HG02642 (cell line): ENCODE measurements at regions not wholly inside any gene's neighbourhood (a gene's known extent, or its start where the extent isn't known, plus 50 kb on each side); places are given as distances from the start of the nearest gene placed in this dataset.

ENCODE experiments used
- ATAC-seq: cut with Tn5 transposase; IDR thresholded peaks from one replicate; pipeline ENCODE4 v1.9.1; 2021; ENCODE audit warnings: mild to moderate bottlenecking; ENCODE audit not compliant: unreplicated experiment, poor library complexity

DNA sequence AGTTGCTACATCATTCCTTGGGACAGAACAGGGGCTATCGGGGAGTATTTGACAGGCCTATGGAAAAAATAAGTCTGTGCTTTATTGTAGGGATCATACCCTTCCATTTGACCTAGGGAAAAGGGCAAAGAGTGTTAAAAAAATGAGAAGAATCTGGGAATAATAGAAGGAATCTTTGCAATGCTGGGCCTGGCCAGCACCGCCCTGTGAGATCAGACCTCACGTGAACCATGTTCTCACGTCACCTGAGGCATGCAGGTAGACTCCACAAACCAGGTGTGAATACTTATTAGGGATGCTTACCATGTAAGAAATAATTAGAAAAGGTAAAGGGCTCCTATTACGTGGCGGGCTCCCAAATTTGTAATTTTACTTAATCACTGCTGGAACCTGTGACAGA is 177.5 kb upstream of the GATA6 start:
- no peak for ATAC-seq

DNA sequence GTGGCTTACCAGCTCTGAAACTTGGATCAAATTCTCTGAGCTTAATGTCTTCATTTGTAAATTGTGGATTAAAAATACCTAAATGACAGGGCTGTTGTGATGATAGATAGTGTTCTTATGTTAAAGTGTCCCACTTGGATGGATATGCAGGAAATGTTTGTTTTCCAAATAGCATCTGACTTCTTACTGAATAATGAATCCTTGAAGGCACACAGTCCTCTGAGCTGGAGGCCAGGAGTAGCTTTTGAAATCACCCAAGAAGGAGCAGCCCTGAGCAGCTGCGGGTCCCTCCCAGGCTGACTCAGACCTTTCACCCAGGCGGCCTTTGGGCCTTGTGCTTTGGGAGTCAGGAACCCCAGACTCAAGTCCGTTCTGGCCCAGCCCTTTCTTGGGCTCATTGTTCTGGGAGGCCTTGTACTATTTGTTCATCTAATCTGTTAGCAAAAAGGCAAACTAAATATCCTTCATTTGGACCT is 173.0 kb upstream of the GATA6 start:
- ATAC-seq, result no peak

GRCh38 chr18:21997207-21998143 is 171.9 kb upstream of the GATA6 start:
- peak; percentile 69 for ATAC-seq

GRCh38 chr18:21998486-21998885 is 170.9 kb upstream of the GATA6 start:
- no peak for ATAC-seq

- ATAC-seq, result no peak
Observed at GRCh38 chr18:22001912-22002487, 167.4 kb upstream of the GATA6 start.

DNA sequence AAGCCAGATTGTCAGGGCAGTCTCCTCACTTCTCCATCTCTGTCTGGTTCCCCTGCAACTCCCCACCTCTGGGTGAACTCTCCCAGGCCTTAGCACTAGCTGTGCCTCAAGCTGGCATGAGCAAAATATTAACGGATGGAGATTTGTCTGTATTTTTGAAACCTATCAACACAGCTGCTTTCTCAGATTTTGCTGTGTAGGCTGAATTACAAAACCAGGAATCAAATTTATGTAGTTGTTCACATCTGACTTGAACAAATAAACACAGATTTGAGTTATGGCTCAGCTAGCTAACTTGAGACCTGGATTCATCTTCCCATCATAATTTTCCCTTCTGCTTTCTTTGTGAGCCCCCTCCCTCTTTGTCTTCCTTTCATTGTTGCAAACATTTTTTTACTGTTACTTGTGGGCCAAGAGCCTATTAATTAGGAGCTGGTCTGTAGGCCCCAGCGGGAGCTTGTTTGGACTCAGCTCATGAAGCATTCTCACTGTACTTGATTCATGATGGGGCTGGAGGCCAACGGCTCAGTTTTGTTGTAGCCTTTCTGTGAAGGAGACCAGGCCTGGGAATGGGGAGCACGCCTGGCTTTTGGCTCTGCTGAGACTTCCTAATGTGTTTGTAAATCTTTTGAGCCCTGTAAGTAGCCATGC is 164.1 kb upstream of the GATA6 start:
- ATAC-seq, result no peak

- ATAC-seq, result no peak
Observed at GRCh38 chr18:22006458-22006857, 162.9 kb upstream of the GATA6 start.

DNA sequence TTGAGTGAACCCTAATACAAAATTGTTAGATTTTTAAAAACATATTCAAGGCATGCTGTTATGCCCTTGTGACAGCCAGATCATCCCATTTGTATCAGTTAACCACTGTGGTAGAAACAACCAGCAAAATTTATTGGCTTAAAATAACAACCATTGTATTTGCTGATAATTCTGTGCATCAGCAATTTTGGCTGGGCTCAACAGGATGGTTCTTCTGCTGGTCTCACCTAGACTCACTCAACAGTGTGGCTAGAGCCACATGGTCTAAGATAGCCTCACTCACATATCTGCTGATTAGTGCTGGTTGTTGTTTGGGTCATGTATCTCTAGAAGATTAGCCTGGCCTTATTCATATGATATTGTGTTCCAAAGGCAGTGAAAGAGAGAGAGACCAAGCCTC is 160.1 kb upstream of the GATA6 start:
- no peak for ATAC-seq

DNA sequence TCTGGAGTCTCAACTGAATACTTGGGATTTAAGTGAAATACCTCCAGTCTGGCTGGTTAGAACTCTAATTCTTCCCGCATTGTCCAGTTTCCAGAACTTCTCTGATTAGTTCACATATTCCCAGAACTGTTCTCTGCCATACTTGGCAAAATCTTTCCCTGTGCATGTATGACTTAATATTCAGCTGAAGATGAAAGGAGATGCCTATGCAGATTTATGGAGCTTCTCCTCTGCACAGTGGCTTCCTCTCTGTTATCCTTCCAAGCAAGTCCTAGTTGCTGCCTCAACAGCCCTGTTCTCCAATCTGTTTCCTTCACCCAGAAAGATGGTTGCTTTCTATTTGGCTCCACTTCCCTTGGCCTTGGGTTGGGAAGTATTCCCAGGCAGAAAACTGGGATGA is 155.4 kb upstream of the GATA6 start:
- no peak for ATAC-seq

GRCh38 chr18:22015156-22015555 is 154.2 kb upstream of the GATA6 start:
- ATAC-seq, result no peak

GRCh38 chr18:22018366-22018765 is 151.0 kb upstream of the GATA6 start:
- no peak for ATAC-seq

- ATAC-seq, result no peak
Observed at GRCh38 chr18:22019193-22019592, 150.2 kb upstream of the GATA6 start.

- ATAC-seq, result no peak
Observed at GRCh38 chr18:22020127-22020866, 149.1 kb upstream of the GATA6 start.

DNA sequence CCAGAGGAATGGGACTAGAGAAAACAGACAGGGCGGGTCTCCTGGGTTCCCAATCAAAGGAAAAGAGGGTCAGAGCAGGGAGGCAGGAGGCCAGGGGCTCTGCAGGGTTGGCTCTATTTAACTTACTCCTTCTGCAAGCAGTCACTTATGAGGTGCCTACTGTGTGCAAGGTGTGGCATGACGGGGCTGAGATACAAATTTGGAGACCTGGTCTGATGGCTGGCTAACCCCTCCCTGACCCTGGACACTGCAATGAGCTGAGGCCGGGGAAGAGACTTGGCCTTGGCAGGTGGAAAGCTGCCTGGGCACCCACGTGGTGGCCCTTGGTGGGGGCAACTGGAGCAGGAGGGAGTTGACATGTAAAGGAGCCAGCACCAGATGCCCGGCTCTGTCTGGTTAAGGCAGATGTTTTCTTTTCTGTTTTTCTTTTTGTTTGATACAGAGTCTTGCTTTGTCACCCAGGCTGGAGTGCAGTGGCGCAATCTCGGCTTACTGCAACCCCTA is 148.5 kb upstream of the GATA6 start:
- no peak for ATAC-seq

DNA sequence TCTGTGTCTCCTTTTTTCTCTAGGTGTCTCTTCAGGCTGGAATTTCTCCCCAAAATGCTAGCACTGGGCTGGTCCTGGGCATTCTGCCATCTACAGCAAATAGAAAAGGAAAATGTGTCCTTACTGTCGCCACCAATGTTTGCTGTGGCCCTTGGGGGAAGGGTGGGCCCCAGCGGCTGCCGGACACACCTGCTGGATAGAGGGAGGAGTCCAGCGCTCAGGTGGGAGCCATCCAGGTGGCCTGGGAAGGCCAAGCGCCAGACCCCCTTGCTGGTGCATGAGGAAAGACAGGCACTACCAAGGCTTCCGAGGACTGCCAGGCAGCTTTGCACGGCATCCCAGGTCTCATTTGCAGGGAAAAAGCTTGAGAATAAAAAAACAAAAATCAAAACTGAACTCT is 147.7 kb upstream of the GATA6 start:
- no peak for ATAC-seq

DNA sequence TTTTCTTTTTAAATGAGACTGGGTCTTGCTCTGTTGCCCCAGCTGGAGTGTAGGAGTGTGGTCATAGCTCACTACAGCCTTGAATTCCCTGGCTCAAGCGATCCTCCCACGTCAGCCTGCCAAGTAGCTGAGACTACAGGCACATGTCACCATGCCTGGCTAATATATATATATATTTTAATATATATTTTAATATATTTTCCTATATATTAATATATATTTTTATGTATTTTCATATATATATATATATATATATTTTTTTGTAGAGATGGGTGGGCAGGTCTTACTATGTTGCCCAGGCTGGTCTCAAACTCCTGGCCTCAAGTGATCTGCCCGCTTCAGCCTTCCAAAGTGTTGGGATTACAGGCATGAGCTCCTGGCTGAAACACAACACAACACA is 144.5 kb upstream of the GATA6 start:
- ATAC-seq, result no peak

DNA sequence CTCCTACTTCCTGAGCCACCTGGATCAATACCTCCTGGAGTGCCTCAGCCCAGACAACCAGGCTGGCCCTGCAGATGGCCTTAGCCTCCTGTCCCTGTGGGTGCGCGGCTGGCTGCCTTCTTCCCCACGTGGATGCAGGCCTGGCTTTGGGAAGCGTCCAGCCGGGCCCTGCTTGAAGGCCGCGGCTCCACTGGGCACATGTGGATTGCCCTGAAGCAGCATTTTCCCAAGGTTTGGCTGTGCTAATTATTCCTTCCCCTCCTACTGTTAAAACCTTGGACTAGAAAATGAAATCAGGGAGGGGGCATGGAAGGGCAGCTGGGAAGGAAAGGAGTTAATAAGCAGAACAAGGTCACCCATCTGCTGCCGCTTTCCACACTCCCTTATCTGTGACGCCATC is 143.0 kb upstream of the GATA6 start:
- no peak for ATAC-seq

DNA sequence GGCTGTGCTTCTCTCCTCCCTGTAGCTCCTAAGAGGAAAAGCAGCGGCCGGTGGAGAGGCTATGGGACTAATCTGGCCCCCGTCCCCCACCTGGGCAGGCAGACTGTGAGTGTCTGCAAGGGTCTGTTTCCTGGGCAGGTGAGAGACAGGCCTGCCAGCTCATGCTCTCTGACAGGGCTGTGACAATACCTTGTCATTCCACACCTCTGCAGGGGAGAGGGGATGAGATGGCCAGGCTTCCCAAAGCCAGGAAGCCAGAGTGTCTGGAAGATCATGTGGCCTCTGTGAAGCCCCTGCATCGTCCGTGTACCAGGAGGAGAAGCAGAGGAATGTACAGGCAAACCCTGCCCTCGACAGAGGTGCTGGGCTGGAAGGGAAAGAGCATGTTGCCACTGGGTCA is 142.5 kb upstream of the GATA6 start:
- no peak for ATAC-seq

DNA sequence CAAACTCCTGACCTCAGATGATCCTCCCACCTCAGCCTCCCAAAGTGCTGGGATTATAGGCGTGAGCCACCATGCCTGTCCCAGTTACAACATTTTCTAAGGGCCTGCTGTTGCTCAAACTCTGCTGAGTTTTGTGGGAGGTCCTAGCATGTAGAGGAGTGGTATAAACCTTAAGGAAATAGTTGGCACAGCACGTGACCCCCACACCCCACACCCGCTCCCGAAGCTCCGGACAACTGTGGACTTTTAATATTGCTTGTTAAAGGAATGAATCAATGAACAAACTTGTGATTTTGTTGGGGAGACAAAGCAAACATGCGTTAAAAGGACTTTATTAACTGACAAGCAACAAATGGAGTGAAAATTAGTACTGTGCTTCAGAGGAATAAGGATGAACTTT is 137.8 kb upstream of the GATA6 start:
- no peak for ATAC-seq

- ATAC-seq, result no peak
Observed at GRCh38 chr18:22032392-22032961, 136.9 kb upstream of the GATA6 start.
